Hepatocyte (in vitro differentiated cells): ENCODE measurements at regions not wholly inside any gene's neighbourhood (a gene's known extent, or its start where the extent isn't known, plus 50 kb on each side); places are given as distances from the start of the nearest gene placed in this dataset.

Experiments
- DNase-seq: peaks from one replicate; pipeline ENCODE4 v3.0.0-alpha.2; 2016; ENCODE audit warnings: low spot score
- H2AFZ ChIP-seq: fragments of 200-600 bp; sonication (generic); 2 replicates; pipeline ENCODE4 v1.6.0; 2016; ENCODE audit warnings: antibody characterized with exemption, mild to moderate bottlenecking
- H3K27ac ChIP-seq: fragments of 200-600 bp; sonication (generic); 2 replicates; pipeline ENCODE4 v1.5.1; 2016; ENCODE audit warnings: mild to moderate bottlenecking
- H3K27me3 ChIP-seq: fragments of 200-600 bp; sonication (generic); 2 replicates; pipeline ENCODE4 v1.6.1; 2016
- H3K36me3 ChIP-seq: fragments of 200-600 bp; sonication (generic); replicated peaks from 2 replicates; pipeline ENCODE4 v1.5.1; 2016; ENCODE audit warnings: low read depth; ENCODE audit not compliant: insufficient read depth
- H3K4me1 ChIP-seq: fragments of 200-600 bp; sonication (generic); 2 replicates; pipeline ENCODE4 v1.5.1; 2016; ENCODE audit warnings: mild to moderate bottlenecking, moderate library complexity; ENCODE audit not compliant: insufficient read depth
- H3K4me2 ChIP-seq: fragments of 200-600 bp; sonication (generic); 2 replicates; pipeline ENCODE4 v1.6.0; 2016
- H3K4me3 ChIP-seq: fragments of 200-600 bp; sonication (generic); 2 replicates; pipeline ENCODE4 v1.5.1; 2016; ENCODE audit warnings: mild to moderate bottlenecking
- H3K79me2 ChIP-seq: fragments of 200-600 bp; sonication (generic); 2 replicates; pipeline ENCODE4 v1.6.0; 2017; ENCODE audit warnings: mild to moderate bottlenecking
- H3K9me2 ChIP-seq: fragments of 200-600 bp; sonication (generic); replicated peaks from 2 replicates; pipeline ENCODE4 v1.6.0; 2017; ENCODE audit warnings: mild to moderate bottlenecking; ENCODE audit not compliant: insufficient read depth
- H3K9me3 ChIP-seq: fragments of 200-600 bp; sonication (generic); 2 replicates; pipeline ENCODE4 v1.5.1; 2016; ENCODE audit warnings: low read depth, mild to moderate bottlenecking
- H4K20me1 ChIP-seq: fragments of 200-600 bp; sonication (generic); 2 replicates; pipeline ENCODE4 v1.6.0; 2016; ENCODE audit warnings: mild to moderate bottlenecking; ENCODE audit not compliant: insufficient read depth, poor library complexity, severe bottlenecking
- CTCF ChIP-seq: fragments of 200-600 bp; sonication (generic); IDR thresholded peaks from 2 replicates; pipeline ENCODE4 v1.5.1; 2016; ENCODE audit warnings: antibody characterized with exemption, mild to moderate bottlenecking; ENCODE audit not compliant: poor library complexity
- EZH2 ChIP-seq: fragments of 200-600 bp; sonication (generic); IDR thresholded peaks from 2 replicates; pipeline ENCODE4 v1.6.1; 2016; ENCODE audit warnings: antibody characterized with exemption, mild to moderate bottlenecking, borderline replicate concordance
- EZH2phosphoT487 ChIP-seq: fragments of 200-600 bp; sonication (generic); IDR thresholded peaks from one replicate; pipeline ENCODE4 v1.6.1; 2018; ENCODE audit warnings: antibody characterized with exemption, mild to moderate bottlenecking, low read depth, moderate library complexity; ENCODE audit not compliant: unreplicated experiment, severe bottlenecking
- WGBS: methylation state at CpG from one replicate; pipeline ENCODE4 v1.1.6; 2016; ENCODE audit warnings: low lambda C conversion rate; ENCODE audit errors: missing lambda C conversion rate; 5-methylcytosine and 5-hydroxymethylcytosine counted together

- H3K4me3 ChIP-seq = no peak overlapping the region
- no peak overlapping the region for H3K27ac ChIP-seq
- 93% methylated on average over 7 of the region's 7 CpGs for WGBS
- H3K27me3 ChIP-seq = no peaks in the 10 kb centered on the region
- no peak for DNase-seq
- no peaks in the 10 kb centered on the region for H3K9me3 ChIP-seq
- TF ChIP-seq EZH2phosphoT487 (no peak), CTCF (no peak), EZH2 (no peak)
- no peak overlapping the region for H3K4me2 ChIP-seq
- H3K4me1 ChIP-seq = no peaks in the 10 kb centered on the region
- H2AFZ ChIP-seq = no peak overlapping the region
- H4K20me1 ChIP-seq = no peaks in the 10 kb centered on the region
- H3K79me2 ChIP-seq = no peaks in the 10 kb centered on the region
- no peaks in the 10 kb centered on the region for H3K9me2 ChIP-seq
- no peaks in the 10 kb centered on the region for H3K36me3 ChIP-seq
These were observed 137.1 kb upstream of the USP24 start for GRCh38 chr1:55352080-55352810.

GRCh38 chr1:55348356-55348755 is 133.2 kb upstream of the USP24 start:
- Histone ChIP-seq H3K36me3 (no peaks in the 10 kb centered on the region), H4K20me1 (no peaks in the 10 kb centered on the region), H3K4me1 (no peaks in the 10 kb centered on the region), H3K9me3 (no peaks in the 10 kb centered on the region), H2AFZ (no peak overlapping the region), H3K4me2 (no peak overlapping the region), H3K27ac (no peak overlapping the region), H3K79me2 (no peaks in the 10 kb centered on the region), H3K9me2 (no peaks in the 10 kb centered on the region), H3K4me3 (no peak overlapping the region), H3K27me3 (no peaks in the 10 kb centered on the region)
- DNase-seq = no peak
- WGBS = 7% methylated on average over 1 of the region's 1 CpG
- TF ChIP-seq EZH2 (no peak), EZH2phosphoT487 (no peak), CTCF (no peak)

- Histone ChIP-seq H3K27me3 (no peaks in the 10 kb centered on the region), H3K36me3 (no peaks in the 10 kb centered on the region), H3K4me1 (no peaks in the 10 kb centered on the region), H3K27ac (no peak overlapping the region), H2AFZ (no peak overlapping the region), H3K9me2 (no peaks in the 10 kb centered on the region), H3K9me3 (no peaks in the 10 kb centered on the region), H4K20me1 (no peaks in the 10 kb centered on the region), H3K4me3 (no peak overlapping the region), H3K4me2 (no peak overlapping the region), H3K79me2 (no peaks in the 10 kb centered on the region)
- DNase-seq = no peak
- TF ChIP-seq CTCF (no peak), EZH2 (no peak), EZH2phosphoT487 (no peak)
- WGBS = 88% methylated on average over 2 of the region's 2 CpGs
These were observed 132.7 kb upstream of the USP24 start for GRCh38 chr1:55347866-55348265.
